ENCODE measurements at regions not wholly inside any gene's neighbourhood (a gene's known extent, or its start where the extent isn't known, plus 50 kb on each side); places are given as distances from the start of the nearest gene placed in this dataset.
"Not testable (repeated sequence)": the region's sequence is repeated elsewhere in the genome, so short reads cannot be mapped to it uniquely, and the experiment has no call there.

DNA sequence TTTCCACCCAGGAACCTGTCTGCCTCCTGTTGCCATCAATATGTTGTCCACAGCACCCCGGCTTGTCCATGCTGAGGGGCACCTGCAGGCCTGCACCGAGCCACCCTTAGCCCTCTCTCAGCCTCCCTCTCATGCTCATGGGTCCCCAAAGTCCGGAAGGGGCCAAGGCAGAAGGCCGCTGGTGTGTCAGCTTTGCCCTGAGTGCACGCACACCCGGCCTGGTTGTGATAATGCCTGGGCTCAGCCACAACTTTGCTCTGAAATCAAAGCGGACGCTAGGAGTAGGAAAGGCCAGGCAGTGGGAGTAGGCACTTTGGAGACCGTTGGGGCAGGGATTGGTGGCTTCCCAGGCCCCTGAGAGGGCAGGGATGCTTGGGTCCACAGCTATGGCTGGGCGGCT, 201.8 kb upstream of the NUDT12 start:
- no peak for DNase-seq (ENCODE audit: low read depth in 2 of 2)

DNA sequence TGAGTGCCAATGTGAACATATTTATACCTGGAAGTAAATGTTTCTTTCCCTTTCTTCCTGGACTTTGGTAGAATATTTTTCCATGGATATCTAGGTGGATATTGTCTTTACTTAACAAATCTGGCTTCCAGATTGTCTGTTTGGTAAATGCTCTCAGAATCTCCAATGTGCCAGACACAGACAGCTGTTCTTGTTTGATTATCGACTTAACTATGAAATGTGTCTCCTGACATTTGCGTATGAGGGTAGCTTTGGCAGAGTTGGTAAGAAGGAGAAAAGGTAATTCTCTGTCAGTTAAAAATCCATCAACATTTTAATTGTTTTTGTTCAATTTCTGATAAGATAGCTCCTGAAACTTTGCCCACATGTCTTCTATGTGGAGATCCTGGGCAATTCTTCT, 196.4 kb upstream of the NUDT12 start:
- DNase-seq (ENCODE audit: low read depth in 2 of 2), result no peak

DNA sequence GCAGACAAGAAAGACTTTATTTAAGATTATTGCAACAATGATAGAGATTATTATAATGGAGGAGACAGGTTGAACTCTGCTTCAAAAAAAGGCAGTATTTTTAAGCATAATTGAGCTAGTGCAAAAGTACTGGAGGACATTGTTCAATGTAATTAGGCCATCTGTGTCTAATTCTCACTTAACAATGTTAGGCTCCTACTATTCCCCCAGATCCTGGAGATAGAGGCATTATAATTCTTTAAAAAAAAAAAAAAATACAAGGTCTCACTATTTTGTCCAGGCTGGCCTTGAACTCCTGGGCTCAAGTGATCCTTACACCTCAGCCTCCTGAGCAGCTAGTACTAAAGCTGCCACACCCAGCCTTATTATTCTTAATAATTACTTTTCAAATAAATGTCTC, 193.4 kb upstream of the NUDT12 start:
- no peak for DNase-seq (ENCODE audit: low read depth in 2 of 2)

DNA sequence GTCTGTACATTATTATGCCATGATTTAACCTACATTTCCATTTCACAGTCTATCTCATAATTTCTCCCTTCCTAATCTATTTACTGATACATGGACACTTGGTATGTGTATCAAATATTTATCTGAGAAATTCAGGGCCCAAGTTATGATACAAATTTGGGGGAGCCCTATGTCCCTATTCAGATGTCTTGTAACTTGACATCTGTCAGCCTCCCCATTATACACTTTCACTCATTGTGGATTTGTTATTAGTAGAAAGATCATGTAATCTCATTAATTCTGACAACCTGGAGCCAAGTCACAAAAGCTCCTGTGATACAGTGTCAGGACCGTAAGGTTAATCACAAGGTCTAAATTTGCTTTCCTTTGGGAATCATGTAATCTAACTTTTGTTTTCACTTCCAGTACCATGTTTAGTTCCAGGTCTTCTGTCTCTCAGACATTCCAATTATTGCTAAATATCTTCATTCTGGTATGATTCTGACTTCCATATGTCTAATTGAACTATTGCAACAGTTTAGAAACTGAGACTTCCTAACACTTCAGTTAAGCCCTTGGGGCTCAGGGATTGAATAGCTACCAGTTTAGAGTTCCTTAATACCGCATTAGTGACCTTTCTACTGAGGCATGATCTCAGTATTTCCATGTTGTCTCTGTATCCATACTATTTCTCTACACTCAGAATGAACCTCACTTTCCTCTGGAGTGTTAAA, 182.9 kb upstream of the NUDT12 start:
- no peak for DNase-seq (ENCODE audit: low read depth in 2 of 2)

DNA sequence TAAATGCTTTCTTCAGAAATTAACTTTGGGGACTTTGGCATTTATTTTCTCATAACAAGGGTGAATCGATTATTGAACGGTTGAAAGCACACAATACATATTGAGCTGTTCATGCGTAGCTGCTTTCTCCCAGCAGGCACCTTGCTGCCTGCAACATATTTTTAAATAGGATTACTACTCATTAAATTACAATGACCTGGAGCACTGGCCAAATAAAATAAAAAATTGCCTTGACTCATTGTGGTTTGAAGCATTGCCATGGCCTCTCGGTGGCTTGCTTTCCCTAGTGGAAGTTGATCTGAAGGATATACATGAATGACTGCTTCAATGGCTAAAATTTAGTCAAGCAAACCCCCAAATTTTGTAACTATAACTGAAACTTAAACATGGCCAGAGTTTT, 181.6 kb upstream of the NUDT12 start:
- DNase-seq (ENCODE audit: low read depth in 2 of 2), result no peak

DNA sequence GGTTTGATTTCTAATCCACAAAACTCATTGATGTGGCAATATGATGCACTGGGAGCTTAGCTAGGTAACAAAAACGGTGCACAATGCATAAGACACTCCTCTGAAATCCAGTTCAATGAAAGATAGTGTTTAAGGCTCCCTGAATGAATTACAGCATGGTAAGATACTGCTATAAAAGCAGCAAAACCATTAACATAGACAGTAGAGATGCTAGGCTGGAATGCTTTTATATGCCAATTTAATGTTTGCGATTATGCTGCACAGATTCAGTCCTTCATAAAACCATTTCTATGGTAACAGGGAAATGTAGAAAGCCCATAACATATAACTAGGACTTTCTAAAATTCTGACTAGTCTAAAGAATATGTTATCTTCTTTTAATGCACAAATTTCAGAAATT, 180.8 kb upstream of the NUDT12 start:
- DNase-seq (ENCODE audit: low read depth in 2 of 2), result no peak

DNA sequence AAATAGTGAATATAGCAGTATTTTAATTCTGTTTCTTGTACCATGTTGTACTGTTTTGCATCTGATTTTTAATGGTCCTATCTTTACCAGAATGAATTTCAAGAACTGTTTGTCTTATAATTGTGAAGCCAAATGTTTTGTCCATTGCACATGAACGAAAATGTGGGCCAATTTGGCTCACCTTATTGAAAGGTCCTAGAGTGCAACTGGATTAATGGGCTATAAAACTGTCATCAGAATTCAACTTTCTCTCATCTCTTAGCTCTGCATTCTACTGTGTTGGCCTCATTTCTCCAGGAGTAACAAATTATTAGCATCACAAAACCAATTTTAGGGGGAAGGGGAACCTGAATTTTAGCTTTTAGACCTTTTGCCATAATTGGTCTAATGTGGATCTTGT, 179.4 kb upstream of the NUDT12 start:
- DNase-seq (ENCODE audit: low read depth in 2 of 2), result no peak

DNA sequence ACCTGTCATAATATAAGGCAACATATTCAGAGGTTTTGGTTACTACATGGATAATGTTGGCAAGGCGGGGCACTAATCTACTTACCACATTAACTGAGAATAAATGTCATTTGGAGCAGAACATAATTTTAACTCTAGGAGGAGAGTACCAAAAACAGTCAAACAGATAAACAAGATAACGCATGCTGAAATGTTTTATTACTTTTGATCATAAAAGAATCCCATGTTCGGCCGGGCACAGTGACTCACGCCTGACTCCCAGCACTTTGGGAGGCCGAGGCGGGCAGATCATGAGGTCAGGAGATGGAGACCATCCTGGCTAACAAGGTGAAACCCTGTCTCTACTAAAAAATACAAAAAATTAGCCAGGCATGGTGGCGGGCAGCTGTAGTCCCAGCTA, 173.8 kb upstream of the NUDT12 start:
- DNase-seq (ENCODE audit: low read depth in 2 of 2), result not testable (repeated sequence)

DNA sequence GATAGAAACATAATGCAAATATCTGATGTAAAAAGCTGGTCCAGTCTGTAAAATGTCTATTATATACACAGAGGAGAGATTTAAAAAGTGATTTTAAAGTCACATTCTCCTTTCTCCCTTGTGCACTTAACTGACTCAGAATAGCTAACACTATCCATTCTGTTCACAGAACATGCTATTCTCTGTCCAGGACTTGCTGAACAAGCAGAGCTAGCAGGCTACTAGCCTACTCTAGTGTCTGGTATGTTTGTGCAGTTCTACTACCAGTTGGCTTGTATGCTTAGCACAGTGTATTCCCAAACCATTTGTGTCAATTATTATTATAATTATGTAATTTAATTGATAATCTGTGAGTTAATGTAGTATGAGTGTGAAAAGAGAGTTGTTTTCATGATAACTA, 161.7 kb upstream of the NUDT12 start:
- no peak for DNase-seq (ENCODE audit: low read depth in 2 of 2)

DNA sequence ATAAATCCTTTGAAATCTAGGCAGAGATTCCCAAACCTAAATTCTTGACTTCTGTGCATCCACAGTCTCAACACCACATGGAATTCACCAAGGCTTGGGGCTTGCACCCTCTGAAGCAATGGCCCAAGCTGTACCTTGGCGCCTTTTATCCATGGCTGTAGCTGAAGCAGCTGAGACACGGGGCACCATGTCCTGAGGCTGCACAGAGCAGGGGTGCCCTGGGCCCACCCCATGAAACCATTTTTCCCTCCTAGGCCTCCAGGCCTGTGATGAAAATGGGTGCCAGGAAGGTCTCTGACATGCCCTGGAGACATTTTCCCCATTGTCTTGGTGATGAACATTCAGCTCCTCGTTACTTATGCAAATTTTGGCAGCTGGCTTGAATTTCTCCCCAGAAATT, 158.6 kb upstream of the NUDT12 start:
- no peak for DNase-seq (ENCODE audit: low read depth in 2 of 2)

DNA sequence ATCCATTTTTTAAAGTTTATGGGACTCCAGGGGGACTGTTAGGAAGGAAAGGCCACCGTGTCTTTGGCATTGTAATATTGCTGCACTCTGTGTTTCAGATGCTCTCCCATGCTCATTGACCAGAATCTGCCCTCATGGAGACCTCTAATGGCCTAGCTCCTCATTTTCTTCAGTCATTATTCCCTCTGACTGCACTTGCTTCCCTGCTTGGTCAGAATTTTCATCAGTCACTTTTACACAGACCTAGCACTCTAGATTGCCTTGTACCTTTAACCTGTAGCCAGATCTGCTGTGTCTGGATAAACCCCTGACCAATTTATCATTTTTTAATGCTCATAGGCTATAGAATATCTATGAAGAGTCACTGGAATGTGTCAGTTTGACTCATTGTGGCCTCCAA, 155.5 kb upstream of the NUDT12 start:
- no peak for DNase-seq (ENCODE audit: low read depth in 2 of 2)

DNA sequence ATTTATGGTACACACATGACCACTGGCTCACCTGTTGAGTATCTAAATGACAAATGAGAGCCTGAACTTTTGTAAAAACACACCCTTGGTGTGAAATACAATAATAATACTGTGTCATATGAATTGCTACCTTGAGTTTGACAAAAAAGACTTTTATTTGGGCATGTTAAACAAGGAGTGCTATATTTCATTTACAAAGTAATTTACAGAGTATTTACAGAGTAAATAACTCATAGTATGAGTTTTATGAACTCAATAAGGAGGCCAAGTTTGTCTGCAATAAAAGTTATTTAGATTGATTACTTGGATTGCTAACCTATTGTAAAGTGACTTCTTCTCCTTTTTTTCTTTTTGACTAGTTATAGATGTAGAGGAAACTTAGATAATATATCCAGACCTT, 146.0 kb upstream of the NUDT12 start:
- DNase-seq (ENCODE audit: low read depth in 2 of 2), result no peak

DNA sequence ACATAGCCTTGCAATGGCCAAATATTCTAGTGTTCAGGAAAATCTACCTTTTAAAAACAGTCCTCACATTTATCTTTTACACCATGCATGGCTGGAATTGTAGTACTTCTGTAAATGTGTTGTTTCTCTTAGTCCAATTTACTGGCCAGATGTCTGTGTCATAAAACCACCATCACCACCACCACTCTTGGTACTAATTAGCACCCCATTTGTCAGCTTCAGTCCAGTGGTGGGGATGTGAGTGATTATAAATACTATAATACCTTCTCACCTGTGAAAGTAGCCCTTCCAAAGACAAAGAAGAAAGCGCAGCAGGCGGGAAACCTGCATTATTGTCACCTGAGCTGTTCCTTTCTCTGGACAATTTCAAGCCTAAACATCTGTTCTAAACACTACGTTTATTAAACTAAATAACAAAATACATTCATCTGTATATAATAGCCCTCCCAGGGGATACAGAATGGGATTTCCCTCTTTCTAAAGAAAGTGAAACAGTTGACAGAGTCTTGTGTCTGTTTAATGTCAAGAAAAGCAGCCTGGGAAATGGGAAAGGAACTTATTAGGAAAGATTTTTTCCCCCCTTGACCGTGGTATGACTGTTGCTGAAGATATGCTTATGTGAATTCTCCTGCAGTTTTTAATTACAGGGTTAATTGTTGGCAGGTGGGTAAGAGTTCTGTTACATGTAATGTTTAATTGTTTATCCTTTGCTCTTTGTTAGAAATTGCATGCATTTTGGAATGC, 144.5 kb upstream of the NUDT12 start:
- no peak for DNase-seq (ENCODE audit: low read depth in 2 of 2)

DNA sequence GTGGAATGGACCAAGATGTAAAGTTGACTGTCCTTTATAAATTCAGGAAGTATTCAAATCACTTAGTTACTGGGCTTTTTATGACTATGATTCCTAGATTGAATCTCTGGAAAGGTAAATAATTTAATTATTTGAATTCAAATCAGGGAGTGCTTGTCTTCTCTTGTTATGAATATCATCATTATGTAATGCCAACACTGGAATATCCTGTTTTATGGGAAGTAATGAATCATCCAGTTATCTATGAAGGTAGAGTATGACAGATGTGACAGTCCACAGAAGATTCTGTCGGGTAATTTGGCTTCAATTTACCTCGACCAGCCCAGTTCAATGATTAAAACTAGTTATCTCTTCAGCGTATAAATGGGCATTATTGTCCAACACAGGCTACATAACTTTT, 141.0 kb upstream of the NUDT12 start:
- DNase-seq (ENCODE audit: low read depth in 2 of 2), result no peak

DNA sequence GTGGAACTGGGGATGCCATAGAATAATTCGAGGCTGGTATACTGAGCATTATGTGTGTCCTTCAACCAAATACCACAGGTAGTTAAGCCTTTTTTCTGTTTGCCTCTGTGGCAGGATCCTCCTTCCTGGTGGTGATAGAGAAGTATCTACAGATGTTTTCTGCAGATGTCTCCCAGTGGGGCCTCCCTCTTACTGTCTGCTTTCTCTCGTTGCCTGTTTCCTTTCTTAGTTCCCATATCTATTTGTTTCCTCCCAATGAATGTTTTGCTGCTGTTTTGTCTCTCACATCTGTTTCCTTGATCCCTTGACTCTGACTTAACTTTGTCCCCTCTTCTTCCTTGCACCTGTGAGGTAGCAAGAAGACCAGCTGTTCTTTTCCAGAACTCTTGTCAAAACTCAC, 130.9 kb upstream of the NUDT12 start:
- DNase-seq (ENCODE audit: low read depth in 2 of 2), result no peak

DNA sequence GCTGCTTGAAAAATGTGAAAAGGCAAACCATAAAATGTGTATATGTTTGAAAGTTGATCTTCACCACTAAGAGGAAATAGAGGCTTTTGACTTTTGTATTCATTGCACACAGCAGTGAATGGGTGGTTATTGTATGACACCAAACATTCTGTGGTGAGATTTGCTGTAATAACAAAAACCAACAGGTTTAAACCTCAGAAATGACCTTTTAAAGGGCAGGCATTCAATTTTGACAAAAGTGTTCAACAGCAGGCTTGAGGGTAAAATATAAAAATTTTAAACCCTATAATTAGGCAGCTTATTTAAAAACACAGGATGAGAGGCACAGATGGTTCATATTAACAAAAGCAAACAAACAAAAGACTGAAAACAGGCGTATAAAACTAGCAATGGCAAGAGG, 128.1 kb upstream of the NUDT12 start:
- no peak for DNase-seq (ENCODE audit: low read depth in 2 of 2)

DNA sequence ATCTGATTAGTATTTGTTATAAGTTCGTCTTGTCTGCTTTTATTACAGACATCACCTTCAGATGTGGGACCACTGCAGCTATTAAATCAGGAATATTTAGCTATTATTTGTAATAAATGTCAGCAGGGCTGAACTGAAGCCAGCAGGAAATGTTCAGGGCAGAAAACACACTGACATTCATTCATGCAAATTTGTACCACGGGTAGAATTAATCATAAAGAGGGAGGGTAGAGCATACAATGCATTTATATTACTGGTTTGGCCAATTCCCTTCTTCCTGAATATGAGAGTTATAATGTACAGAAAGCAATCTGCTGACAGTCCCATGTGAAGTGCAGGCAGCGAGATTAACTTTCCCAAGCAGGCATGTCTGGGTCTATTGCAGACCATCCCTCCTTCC, 117.3 kb upstream of the NUDT12 start:
- no peak for DNase-seq (ENCODE audit: low read depth in 2 of 2)

DNA sequence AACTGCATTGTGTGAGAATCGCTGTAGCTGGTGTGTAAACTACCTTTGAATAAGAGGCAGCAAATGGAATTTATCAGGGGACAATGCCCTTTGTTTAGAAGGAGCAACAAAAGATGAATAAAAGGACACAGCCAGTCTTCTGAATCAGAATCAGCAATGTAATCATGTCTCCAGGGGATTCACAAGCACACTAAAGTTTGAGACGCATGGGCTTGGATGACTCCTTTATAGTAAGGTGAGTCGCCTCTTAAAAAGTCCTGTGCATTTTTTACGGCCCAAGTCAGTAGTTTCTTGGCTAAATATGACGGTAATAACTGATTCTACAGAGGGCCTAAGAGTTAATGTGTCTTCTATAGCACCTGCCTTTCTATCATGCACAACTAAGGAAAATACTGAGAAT, 113.6 kb upstream of the NUDT12 start:
- not testable (repeated sequence) for DNase-seq (ENCODE audit: low read depth in 2 of 2)

DNA sequence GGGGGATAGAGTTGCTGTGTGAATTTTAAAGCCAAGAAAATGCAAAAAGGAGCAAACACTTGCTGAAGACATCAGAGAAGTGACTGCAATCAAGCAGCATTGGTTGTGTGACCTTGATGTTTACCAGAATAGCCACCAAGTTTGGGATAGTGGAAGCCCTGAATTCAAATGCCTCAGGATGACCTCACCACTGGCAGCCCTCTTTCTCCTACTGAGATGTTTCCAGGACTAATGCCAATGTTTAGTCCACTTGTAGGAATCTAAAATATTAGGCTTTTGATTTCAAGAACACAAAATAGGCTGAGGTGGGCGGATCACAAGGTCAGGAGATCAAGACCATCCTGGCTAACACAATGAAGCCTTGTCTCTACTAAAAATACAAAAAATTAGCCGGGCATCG, 112.2 kb upstream of the NUDT12 start:
- DNase-seq (ENCODE audit: low read depth in 2 of 2), result no peak

DNA sequence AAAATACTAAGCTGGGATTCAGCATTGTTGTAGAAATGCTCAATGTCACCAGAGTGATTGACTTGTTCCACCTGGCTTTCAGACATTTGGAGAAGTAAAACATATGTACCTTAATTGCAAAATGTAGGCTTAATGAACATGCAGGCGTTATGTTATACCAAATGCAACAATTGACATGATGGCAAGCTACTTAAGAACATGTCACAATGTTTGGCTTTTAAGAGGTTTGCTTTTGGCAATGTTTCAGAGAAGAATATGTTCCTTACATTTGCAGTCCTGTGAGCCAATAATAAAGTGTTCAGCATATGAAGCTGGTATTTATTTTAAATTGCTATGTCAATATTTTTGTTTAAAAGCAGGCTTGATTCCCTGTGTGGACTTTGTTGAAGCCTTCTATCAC, 111.7 kb upstream of the NUDT12 start:
- DNase-seq (ENCODE audit: low read depth in 2 of 2), result no peak

DNA sequence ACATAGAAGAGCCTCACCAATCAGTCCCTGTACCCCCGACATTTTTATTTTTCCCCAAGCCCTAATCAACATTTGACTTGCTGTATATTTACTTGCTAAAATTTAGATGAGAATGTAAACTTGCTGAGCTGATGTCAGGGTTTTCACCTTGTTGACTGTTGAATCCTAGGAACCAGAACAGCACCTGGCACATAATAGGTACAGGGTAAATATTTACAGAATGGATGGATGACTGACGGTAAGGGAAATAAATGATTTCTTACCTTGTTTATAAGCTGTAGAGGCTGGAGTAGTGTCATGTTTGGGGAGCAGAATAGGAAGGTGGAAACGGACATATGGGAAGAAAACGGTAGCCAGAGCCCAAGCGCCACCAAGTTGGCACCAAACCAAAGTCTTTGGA, 107.0 kb upstream of the NUDT12 start:
- no peak for DNase-seq (ENCODE audit: low read depth in 2 of 2)

DNA sequence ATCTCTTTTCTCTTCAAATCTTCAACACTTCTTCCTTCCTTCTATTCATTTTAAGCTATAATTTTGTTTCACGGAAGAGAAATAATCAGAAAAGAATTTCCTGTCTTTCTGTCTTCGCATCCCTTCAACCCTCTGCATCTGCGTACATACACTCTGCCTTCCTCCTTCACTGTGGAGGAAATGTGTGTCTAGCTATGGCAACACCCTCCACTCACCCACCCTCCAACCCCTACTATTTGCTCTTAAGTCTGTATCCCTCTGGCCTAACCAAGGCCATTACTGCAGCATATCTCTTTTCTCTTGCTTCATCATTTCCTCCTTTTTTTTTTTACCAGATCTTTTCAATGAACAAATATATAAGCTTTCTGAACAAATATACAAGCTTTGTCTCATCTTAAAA, 105.7 kb upstream of the NUDT12 start:
- DNase-seq (ENCODE audit: low read depth in 2 of 2), result no peak

DNA sequence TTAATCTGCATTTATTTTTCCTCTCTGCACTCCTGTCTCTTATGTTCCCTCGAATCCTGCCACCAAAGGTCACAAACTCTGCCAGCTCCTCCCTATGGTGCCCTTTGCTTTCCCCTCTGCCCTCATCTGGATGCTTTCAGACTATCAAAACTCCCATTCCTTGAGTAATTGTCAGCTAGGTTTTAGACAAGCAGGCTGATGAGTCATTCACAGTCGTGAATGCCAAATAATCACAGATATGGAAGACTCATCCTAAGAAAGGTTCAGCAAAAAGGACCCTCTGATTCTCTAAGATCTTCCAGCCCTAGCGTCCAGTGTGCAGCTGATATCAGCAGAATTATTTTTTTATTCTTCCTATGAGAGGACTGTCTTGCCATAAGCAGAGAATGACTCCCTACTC, 104.5 kb upstream of the NUDT12 start:
- DNase-seq (ENCODE audit: low read depth in 2 of 2), result no peak

DNA sequence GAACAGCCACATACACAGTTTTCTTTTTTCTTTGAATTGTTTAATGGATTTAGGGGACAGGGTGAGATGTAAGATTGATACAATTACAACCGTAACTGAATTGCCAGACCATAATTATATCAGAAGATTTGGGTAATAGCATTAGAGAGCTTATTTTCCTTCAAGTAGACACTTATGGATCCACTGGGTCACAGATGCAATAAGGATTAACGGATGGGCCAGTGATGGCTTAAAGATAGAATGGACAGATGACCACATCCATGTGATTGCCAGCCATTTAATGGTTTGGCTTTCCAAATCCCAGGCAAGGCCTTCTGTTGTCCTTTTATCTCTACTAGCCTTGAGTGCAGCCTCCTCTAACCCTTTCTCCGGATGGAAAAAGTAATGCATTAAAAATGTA, 94.7 kb upstream of the NUDT12 start:
- DNase-seq (ENCODE audit: low read depth in 2 of 2), result no peak

Measured in stimulated activated CD4-positive, alpha-beta T cell treated with anti-CD3 and anti-CD28 coated beads, Interleukin-12 subunit alpha, Interleukin-12 subunit beta, amount 100 ng/mL, for 24 hours (primary cell).